Stimulated activated CD8-positive, alpha-beta memory T cell treated with anti-CD3 and anti-CD28 coated beads, Interleukin-4, amount 100 ng/mL, for 4 hours (primary cell): ENCODE measurements at regions not wholly inside any gene's neighbourhood (a gene's known extent, or its start where the extent isn't known, plus 50 kb on each side); places are given as distances from the start of the nearest gene placed in this dataset.
"Not testable (repeated sequence)": the region's sequence is repeated elsewhere in the genome, so short reads cannot be mapped to it uniquely, and the experiment has no call there.

Experiments used
- DNase-seq, 2 donors: peaks; one replicate each; pipeline ENCODE4 v3.0.0-alpha.2; 2020; ENCODE audit warnings: low read depth in 2 of 2, low spot score in 1 of 2

DNA sequence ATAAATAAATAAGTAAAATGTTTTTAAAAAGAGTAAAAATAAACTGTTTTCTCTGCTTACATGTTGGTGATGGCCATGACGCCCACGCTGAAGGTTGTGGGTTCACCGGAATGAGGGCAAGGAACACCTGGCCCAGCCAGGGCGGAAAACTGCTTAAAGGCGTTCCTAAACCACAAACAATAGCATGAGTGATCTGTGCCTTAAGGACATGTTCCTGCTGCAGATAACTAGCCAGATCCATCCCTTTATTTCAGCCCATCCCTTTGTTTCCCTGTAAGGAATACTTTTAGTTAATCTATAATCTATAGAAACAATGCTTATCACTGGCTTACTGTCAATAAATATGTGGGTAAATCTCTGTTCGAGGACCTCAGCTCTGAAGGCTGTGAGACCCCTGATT is 63.3 kb upstream of the CEP78 start:
- not testable (repeated sequence) for DNase-seq

DNA sequence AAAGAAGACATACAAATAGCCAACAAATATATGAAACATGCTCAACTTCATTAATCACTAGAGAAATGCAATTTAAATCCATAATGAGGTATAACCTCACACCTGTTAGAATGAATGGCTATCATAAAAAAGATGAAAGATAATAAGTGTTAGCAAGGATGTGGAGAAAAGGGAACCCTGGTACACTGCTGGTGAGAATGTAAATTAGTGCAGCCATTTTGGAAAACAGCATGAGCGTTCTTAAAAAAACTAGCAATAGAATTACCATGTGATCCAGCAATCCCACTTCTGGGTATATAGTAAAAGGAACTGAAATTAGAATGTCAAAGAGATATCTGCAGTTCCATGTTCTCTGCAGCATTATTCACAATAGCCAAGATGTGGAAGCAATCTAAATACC is 64.2 kb upstream of the CEP78 start:
- DNase-seq, result no peak

DNA sequence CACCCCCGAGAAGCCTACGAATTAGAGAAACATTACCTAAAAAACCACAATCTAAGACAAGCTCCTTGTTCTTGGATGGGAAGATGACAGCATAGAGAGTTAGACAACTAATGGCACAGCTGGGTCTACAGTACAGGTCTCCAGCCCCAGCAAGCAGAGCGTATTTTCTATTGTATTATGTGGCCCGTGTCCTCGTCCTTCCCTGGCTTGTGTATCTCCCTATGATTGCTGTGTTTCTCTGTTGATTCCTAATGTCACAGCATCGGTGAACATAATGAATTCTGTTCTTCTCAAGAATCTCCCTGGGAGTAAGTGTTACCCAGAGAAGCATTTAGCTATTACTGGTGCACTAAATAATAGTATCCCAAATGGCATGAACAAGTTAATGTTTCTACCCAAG is 66.8 kb upstream of the CEP78 start:
- no peak for DNase-seq

DNA sequence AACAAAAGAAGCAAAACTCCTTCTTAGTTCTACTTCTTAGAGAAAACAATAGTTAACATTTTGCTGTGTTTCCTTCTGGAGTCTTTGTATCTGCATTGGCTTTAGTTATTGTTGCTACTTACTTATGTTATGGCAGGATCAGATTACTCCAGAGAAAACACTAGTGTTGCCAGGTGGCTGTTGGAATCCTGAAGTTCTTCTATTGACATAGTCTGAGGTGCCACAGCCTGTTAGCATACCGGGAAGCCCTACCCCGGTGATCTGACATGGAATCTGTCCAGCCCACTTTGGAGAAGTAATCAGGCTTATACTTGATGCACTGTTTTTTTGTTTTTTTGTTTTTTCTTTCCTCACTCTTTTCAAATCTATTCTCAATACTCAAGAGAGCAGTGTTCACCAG is 68.5 kb upstream of the CEP78 start:
- no peak for DNase-seq

DNA sequence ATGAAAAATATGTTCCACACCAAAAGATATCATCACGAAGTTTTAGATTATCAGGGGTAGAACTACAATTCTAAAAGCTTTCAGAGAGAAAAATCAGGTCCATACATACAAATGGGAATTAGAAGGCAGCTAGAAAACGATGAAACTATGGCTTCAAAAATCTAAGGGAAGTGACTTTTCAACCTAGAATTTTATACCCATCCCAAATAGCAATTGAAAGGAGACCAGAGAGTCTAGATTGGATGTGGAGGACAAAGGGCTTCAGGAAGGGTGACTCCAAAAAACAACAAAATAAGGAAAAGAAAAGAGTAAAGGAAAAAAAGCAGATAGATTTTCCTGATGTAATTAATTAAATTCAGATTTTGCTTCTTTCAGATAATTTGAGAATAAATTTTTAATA is 72.0 kb upstream of the CEP78 start:
- no peak for DNase-seq

DNA sequence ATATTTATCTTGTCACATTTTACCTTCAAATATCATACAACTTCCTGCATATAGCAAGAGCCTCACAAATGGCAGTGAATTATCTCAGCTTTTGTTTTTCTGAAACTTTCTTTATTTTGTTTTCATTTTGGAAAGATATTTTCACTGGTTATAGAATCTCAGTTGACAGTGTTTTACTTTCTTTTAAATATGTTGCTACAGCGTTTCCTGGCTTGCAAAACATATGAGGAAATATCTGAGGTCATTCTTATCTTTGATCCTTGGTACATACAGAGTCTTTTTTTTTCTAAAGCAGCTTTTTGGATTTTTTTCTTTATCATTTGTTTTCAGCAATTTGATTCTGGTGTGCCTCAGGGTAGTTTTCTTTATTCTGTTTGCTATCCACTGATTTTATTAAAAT is 77.6 kb upstream of the CEP78 start:
- no peak for DNase-seq

DNA sequence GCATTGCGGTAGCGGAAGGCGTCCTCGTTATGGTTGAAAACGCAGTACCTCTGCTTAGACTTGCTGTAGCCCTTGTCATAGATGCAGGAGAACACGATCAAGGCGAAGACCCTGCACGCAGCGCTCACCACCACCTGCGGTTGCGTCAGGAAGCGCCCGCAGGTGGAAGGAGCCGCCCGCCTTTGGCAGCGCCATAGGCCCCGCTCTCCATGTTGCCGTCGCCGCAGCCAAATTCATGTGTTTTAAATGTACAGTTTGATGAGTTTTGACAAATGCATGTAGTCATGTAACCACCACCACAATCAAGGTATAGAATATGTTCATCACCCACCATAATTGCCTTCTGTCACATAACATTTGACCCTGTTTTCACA is 84.9 kb upstream of the CEP78 start:
- DNase-seq, result no peak

DNA sequence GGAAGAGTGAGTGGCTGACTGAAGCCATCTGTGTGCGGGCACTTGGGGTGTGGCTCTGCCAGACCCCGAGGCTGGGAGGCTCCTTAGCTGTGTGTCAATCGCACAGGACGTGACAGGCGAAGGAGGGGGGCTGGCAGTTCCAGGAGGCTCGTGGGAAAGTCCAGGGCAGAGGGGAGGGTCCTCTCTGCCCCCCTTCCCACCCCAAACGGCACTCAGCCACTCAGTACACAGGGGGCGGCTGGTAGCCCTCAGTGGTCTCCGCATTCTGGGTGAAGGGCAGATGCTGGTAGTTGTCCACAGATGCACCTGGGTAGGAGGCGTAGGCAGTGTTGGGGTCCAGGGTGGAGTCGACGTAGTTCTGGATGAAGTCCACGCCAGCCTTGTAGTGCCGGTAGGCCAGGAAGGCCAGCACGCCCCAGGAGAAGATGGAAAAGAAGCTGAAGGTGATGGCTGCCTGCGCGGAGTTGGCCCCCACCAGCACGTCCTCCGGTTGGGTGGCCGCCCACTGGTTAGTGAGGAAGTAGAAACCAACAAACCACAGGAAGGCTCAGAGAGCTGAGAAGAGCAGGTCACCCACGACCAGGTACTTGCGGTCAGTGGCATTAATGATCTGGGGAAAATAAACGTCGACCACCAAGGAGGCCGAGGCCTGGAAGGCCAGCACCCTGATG is 85.4 kb upstream of the CEP78 start:
- no peak for DNase-seq

DNA sequence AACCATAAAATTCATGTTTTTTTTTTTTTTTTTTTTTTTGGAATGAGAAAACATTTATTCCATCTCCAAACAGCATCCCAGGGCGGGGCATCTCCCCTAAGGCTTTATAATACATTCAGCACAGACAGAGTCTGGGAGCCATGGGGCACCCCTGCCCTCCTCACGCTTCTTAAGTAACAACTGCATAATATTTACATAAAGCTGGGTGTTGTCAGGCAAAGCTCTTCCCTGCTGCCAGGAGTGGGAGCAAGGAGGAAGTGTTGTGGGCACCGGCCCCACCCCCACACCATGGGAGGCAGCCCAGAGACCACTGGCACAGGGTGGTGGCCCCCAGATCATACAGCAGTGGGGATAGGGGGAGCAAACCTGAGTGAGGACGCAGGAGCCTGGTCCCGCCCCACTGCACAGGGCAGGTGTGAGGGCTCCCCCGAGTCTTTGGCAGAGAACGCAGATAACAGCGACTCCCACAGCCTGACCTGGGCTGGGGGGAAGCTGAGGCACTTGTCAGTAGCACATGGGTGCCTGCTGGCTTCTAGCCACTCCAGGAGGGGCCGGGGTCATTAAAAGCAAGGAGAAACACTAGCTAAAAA is 86.1 kb upstream of the CEP78 start:
- DNase-seq, result no peak

DNA sequence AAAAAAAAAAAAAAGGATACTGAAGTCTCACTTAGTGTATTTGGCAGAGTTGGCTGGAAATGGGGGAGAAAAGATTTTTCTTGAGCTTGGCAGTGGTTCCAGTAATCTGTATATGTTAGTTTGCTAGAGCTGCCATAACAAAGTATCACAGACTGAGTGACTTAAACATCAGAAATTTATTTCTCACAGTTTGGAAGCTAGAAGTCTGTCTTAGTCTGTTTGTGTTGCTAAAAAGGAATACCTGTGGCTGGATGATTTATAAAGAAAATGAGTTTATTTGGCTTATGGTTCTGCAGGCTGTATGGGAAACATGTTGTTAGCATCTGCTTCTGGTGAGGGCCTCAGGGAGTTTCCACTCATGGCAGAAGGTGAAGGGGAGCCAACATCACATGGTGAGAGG is 89.6 kb upstream of the CEP78 start:
- no peak for DNase-seq

DNA sequence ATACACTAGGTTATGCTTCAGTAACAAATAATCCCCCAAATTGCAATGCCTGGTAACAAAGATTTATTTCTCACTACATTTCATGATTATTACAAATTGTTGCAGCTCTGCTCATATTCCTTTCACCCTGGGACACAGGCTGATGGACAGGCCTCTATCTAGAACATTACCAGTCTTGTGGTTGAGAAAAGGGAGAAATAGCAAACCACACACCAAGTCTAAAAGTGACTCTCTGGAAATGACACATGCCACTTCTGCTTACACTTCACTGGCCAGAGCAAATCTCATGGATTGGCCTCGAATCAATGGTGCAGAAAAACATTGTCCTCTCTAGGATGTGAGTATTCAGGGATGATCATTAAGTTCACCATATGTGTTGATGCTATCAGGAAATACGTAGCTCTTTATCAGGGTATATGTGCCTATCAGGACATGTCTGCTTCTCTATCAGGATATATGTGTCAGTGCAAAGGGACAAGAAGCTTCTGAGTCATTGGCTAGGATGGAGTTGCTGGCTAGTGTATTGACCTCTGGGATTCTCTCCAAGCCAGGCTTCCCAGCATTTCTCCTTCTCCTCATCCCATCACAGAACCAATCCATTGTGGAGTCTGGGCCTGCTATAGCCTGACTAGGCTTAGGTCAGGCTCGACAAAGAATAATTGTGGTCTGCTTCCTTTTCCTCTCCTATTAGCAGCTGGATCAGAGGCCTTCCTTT is 91.1 kb upstream of the CEP78 start:
- no peak for DNase-seq

DNA sequence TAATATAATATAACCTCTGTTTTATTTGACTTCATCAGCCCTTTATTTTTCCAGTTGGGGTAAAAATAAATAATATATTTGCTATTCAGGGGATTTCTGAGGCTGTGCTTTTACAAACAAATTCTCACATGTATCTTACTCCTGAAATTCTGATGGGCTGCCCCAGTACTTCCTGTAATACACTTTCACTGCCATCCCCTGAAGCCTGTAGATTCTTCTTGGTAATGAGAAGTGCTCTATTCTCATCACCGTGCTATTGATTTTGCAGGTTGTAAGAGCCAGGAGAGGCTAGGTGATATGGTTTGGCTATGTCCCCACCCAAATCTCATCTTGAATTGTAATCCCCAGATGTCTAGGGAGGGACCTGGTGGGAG is 91.9 kb upstream of the CEP78 start:
- no peak for DNase-seq

DNA sequence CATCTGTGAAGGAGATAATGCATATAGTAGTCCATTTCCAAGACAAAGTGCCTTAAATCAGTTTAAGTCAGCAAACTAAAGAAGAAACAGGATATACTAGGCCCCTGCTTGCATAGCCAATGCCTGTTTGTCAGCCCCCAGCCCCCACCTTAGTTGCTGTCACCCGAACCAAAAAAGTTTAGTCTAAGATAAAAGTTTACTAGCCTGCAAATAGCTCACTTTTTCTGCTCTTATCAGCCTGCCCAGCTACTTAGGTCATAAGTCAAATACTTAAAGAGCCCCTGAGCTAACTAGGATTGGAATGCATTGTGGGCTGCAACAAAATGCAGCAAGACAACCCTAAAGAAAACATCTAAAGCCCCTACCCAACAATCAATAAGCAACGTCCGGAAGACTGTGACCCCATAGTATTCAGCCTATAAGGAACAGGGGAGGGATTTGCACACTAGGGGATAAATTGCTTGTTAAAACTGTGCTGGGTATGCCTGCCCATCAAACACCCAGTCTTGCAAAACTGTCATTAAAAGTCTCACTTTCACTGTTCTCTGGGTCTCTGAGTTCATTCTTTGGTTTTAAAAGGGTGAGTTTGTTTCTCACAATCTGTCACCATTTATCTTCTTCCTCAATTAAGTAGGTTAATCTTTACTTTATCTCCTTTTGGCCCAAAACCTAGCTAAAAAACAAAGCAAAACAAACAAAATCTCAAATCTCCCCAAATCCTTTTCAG is 92.4 kb upstream of the CEP78 start:
- DNase-seq, result no peak

DNA sequence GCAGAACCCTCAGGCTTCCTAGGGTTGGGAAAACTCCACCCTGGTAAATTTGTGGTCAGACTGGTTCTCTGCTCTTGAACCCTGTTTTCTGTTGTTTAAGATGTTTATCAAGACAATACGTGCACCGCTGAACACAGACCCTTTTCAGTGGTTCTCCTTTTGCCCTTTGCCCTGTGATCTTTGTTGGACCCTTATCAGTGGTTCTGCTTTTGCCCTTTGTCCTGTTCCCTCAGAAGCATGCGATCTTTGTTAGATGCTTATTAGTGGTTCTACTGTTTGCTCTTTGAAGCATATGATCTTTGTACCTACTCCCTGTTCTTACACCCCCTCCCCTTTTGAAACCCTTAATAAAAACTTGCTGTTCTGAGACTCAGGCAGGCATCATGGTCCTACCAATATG is 93.6 kb upstream of the CEP78 start:
- DNase-seq, result not testable (repeated sequence)

DNA sequence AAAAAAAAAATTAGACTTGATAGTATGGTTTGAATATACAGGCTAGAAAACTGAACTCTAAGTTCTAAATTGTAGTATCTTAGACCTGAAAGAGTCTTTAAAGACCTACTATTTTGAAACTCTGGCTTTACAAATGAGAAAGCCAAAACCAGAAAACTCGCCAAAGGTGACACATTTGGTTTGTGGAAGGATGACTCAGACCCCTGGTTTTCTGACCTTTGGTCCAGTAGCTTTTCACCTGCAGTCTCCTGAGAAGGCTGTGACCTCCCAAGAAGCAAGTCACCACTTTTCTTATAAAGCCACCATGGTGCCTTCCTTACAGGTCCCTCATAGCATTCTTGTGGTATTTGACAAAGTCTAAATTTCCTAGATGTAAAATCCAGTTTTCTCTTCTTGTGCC is 102.1 kb upstream of the CEP78 start:
- no peak for DNase-seq

DNA sequence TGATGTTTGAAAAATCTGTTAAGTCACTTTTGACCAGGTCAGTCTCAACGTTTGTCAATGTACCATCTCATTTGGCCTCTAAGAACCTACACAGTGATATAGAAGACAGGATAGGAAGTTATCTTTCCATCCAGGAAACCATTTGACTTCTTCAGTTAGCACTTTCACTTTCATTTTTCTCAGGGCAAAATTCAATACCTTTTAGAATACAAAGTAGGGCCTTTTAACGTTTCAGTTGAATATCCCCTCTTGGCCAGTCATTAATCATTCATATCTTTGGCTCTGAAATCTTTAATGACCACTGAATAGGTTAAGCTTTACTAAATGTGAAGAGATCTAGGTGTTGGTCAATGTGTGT is 101.1 kb upstream of the GNAQ start:
- no peak for DNase-seq

DNA sequence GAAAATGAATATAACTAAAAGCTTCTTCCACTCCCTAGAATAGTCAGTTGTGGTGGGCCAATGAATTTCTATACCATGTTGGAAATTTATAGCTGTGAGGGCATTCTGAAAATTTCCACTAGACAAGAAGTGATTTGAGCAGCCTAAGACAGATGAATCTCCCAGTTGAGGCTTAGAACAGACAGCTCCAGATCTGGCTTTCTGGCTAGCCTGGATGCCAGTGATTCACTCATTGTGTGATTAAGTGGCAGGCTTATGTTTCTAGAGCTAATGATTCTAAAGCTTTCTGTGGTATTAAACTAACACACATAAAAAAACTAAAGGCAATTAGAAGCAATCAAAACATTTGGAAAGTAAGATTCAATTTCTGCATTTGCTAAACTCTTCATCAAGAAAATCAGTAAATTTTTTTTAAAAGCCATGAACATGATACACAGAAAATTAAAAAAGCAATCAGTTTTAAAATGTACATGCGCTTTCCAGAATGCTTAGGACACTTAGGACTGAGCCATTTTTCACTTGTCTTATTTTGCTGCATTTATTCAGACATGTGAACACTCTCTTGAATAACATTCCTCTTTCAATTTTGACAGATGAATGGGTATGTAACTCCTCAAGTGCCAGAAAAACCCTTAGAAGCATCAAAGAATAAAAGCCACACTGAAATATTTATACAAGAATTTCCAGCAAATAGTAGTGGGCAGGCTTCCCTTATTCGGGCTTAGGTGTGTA is 100.5 kb upstream of the GNAQ start:
- no peak for DNase-seq

DNA sequence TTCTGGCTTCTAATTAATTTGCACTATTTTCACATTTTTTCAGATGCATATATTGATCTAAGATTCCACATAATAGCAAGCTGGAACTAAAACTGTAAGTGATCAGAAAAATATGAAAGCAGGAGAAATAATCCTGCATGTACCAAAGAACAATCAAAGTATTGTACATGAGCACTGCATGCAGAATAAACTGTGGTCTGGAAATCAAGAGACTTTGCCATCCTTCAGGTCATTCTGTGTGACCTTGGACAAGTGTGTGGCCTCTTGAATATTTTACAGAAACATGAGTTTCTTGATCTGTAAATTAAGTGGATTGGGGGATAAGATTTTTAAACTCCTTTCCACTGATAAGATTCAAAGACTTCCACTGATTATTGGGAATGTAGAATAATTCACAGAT is 99.2 kb upstream of the GNAQ start:
- no peak for DNase-seq

DNA sequence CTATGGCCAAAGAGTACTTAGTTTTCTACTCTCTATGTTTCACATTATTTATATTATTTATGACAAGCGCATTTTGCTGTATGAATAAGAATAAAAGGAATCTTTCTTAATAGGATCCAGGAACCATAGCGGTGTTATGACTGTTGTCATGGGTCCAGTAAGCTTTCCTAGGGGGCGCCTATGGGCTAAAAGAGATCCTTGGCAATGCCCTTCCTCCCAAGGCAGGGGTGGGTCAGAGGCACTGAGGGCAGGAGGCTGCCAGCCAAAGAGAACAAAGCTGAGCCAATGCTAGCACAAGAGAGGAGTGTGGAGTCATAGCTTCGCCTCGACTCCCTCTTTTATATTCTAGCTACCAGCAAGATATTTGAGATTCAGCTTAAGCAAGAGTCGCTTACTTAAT is 98.4 kb upstream of the GNAQ start:
- no peak for DNase-seq

DNA sequence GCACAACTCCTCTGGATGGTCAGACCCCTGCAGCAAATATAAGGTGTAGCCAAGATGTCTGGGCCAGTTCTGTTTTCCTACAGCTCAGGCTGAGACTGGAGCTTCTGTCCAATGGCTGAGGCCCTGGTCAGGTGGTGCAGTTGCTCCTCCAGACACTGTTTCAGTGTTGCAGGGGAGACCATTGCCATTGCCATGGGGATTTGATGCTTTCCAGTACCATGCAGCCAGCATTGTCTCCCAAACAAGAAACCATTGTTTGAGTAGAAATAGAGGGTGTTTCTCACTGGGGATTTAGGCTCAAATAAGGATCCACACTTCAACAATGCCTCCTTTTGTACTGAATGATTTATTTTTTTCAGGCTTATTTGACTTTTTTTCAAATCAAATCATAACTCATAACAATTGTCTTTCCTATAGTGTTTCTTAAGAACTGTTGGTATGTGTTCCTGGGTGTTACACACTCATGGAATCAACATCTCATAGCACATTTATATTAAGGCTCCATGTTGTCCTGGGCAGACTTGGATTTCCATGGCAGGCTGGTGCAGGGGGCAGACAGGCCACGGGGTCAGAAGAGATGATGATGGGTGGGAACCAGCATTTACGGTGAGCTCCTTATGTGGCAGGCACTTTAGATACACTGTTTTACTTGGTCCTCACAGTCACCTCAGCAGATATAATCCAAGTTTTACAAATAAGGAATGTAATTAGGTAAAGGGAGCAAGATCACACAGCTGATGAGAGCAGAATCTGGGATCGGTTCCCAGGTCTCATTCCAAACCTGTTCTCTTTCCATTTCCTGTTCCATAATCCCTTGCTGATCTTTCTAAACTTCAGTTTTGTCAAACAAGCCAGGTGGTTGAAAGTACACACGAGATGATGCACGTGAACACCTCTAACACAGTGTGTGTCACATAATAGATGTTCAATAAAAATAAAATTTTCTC is 95.9 kb upstream of the GNAQ start:
- no peak for DNase-seq

DNA sequence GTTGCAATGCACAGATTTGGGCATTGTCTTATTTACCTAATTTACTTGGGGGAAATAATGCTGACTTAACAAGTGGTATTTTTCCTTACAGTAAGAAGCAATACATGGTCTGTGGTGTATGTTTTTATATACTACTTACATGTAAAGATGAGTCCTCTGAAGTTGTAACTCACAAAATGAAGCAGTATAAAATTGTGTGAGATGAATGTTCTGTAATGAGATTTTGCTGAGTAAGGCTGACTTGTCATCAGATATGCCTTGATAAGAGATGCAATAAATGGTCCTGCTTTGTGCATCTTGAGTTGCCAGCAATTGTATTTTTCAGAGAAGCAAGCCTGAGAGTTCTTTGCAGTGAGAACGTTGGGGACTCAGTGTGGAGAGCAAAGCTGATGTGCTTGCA is 92.2 kb upstream of the GNAQ start:
- no peak for DNase-seq
